Loucy (cell line): ENCODE measurements at regions not wholly inside any gene's neighbourhood (a gene's known extent, or its start where the extent isn't known, plus 50 kb on each side); places are given as distances from the start of the nearest gene placed in this dataset.

Experiments used
- CTCF ChIP-seq: fragments of 200-600 bp; sonication (generic); conservative IDR thresholded peaks from 2 replicates; pipeline ENCODE4 v1.5.1; 2014; ENCODE audit warnings: mild to moderate bottlenecking, antibody characterized with exemption, low read length
- EZH2phosphoT487 ChIP-seq: fragments of 200-600 bp; IDR thresholded peaks from 2 replicates; pipeline ENCODE4 v1.6.1; 2018; ENCODE audit warnings: antibody characterized with exemption, mild to moderate bottlenecking, moderate library complexity, borderline replicate concordance

DNA sequence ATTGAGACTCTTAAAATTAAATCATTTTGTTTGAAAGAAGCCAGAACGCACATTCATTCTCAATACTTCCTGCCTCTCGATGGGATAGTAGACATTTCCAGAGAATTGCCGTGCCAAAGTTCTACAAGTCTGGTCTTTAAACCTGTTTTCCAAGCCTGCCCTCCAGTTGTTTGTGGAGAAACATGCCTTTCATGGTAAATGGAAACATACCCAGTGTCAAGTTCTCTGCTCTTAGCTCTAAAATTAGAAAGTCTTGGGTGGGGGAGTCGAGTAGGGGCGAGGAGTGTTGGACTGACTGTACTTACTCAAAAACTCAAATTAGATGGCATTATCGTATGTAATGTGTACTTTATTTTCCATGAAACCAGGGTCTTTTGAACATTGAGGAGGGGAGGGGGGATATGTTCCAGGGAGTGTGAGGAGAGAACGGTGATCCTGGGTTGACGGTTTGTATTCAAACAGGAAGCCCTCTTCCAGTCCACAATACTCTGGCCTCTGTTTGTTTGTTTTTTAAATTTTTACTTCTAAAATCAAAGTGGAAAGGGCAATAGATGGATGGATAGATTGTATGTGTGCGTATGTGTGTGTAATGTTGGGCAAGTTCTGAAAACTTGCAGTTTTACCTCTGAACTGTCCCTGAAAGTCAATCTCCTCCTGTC lies 106.8 kb upstream of the ARMC2 start:
- TF ChIP-seq CTCF, result no peak
- TF ChIP-seq EZH2phosphoT487, result no peak
